ENCODE measurements at regions not wholly inside any gene's neighbourhood (a gene's known extent, or its start where the extent isn't known, plus 50 kb on each side); places are given as distances from the start of the nearest gene placed in this dataset.

GRCh38 chr6:126873791-126874190 lies 244.7 kb upstream of the RSPO3 start:
- Histone ChIP-seq H3K9me3 (no peaks in the 10 kb centered on the region), H3K4me3 (ENCODE audit: low read depth in 1 of 2, low read length in 1 of 2) (no peak overlapping the region), H3K27ac (no peak overlapping the region), H3K4me1 (ENCODE audit: control insufficient read depth in 1 of 2, insufficient read depth in 1 of 2, low read depth in 1 of 2, low read length in 1 of 2) (no peaks in the 10 kb centered on the region), H3K27me3 (no peaks in the 10 kb centered on the region), H3K36me3 (no peaks in the 10 kb centered on the region)
- no peak for TF ChIP-seq CTCF (IDR thresholded peaks at IDR 0.05)

- H3K9me3 ChIP-seq = no peaks in the 10 kb centered on the region
- H3K4me3 ChIP-seq (ENCODE audit: low read depth in 1 of 2, low read length in 1 of 2) = no peak overlapping the region
- no peaks in the 10 kb centered on the region for H3K4me1 ChIP-seq (ENCODE audit: control insufficient read depth in 1 of 2, insufficient read depth in 1 of 2, low read depth in 1 of 2, low read length in 1 of 2)
- no peaks in the 10 kb centered on the region for H3K27me3 ChIP-seq
- H3K27ac ChIP-seq = no peak overlapping the region
- TF ChIP-seq CTCF (IDR thresholded peaks at IDR 0.05) = no peak
- H3K36me3 ChIP-seq = no peaks in the 10 kb centered on the region
These were observed 242.0 kb upstream of the RSPO3 start for GRCh38 chr6:126876446-126876845.

- Histone ChIP-seq H3K4me3 (ENCODE audit: low read depth in 1 of 2, low read length in 1 of 2) (no peak overlapping the region), H3K9me3 (no peaks in the 10 kb centered on the region), H3K36me3 (no peaks in the 10 kb centered on the region), H3K27me3 (no peaks in the 10 kb centered on the region), H3K27ac (no peak overlapping the region), H3K4me1 (ENCODE audit: control insufficient read depth in 1 of 2, insufficient read depth in 1 of 2, low read depth in 1 of 2, low read length in 1 of 2) (no peaks in the 10 kb centered on the region)
- no peak for TF ChIP-seq CTCF (IDR thresholded peaks at IDR 0.05)
These were observed 237.5 kb upstream of the RSPO3 start for GRCh38 chr6:126880964-126881363.

- H3K27ac ChIP-seq = no peak overlapping the region
- no peaks in the 10 kb centered on the region for H3K4me1 ChIP-seq (ENCODE audit: control insufficient read depth in 1 of 2, insufficient read depth in 1 of 2, low read depth in 1 of 2, low read length in 1 of 2)
- TF ChIP-seq CTCF (IDR thresholded peaks at IDR 0.05) = no peak
- no peak overlapping the region for H3K4me3 ChIP-seq (ENCODE audit: low read depth in 1 of 2, low read length in 1 of 2)
- H3K36me3 ChIP-seq = no peaks in the 10 kb centered on the region
- H3K9me3 ChIP-seq = no peaks in the 10 kb centered on the region
- no peaks in the 10 kb centered on the region for H3K27me3 ChIP-seq
These were observed 232.4 kb upstream of the RSPO3 start for GRCh38 chr6:126886106-126886505.

- Histone ChIP-seq H3K27ac (no peak overlapping the region), H3K36me3 (no peaks in the 10 kb centered on the region), H3K27me3 (no peaks in the 10 kb centered on the region), H3K4me1 (ENCODE audit: control insufficient read depth in 1 of 2, insufficient read depth in 1 of 2, low read depth in 1 of 2, low read length in 1 of 2) (no peaks in the 10 kb centered on the region), H3K9me3 (no peaks in the 10 kb centered on the region), H3K4me3 (ENCODE audit: low read depth in 1 of 2, low read length in 1 of 2) (no peak overlapping the region)
- no peak for TF ChIP-seq CTCF (IDR thresholded peaks at IDR 0.05)
These were observed 229.4 kb upstream of the RSPO3 start for GRCh38 chr6:126888727-126889725.

Data from neutrophil (primary cell).